GM19239 (cell line): ENCODE measurements at regions not wholly inside any gene's neighbourhood (a gene's known extent, or its start where the extent isn't known, plus 50 kb on each side); places are given as distances from the start of the nearest gene placed in this dataset.
"Not testable (repeated sequence)": the region's sequence is repeated elsewhere in the genome, so short reads cannot be mapped to it uniquely, and the experiment has no call there.

Experiments used
- DNase-seq: peaks from one replicate; pipeline ENCODE4 v3.0.0; 2011; ENCODE audit warnings: low spot score; ENCODE audit not compliant: insufficient read length
- FAIRE-seq: peaks from 2 replicates; lab custom pipeline; 2011; peaks lifted over from hg19 to GRCh38; lab: Jason Lieb, UNC

DNA sequence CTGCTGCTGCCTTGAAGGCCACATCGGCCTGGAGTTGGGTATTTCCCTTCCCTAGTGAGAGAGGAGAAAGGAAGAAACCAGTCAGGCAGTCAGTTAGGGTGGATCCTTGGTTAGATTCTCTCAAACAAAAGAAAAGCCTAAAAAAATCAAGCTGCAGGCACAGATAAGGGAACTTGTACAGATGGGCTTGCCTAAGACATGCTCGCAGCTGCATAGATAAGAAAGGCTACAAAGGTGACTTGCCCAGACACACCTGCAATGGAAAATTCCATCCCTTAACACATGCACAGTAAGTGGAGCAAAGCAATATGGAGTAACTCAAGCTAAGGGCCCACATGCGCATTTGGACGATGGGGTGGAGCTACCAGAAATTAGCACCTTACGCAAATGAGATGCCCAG is 199.7 kb upstream of the ARPP21 start:
- DNase-seq = no peak

DNA sequence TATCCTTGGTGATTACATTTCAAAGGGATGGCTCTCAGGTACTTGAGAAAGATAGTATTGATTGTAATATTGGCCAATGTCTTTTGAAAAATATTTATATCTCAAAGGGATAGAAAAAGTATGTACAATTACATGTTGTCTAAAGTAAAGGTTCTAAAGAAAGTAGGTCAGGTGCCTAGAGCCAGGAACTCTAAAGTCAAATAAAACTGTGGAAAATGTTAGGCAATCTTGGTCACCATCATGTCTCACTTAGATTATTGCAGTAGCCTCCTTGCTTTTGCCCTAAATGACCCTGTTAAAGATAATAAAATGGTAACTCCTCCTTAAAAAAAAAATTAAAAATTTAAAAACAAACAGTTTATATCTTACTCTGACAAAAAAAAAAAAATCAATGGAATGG is 198.5 kb upstream of the ARPP21 start:
- DNase-seq (no peak), FAIRE-seq (no peak)

More for the DNA sequence above, 199.7 kb upstream of the ARPP21 start:
- no peak for FAIRE-seq

DNA sequence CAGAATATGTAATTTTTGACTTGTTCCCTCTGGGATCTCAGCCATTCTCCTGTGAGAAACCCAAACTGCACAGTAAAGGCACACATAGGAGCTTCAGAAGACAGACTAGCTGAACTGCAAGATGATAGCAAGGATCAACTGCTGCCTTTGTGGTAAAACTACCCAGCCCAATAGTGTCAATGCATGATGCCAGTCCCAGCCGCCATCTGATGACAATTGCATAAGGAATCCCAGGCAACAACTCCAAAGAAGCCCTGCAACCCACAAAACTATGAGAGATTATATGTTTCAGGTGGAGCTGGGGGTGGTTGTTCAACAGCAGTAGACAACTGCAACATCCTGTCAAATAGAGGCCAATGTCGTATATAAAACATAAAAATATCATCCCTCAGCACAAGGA is 192.4 kb upstream of the ARPP21 start:
- no peak for DNase-seq
- no peak for FAIRE-seq

DNA sequence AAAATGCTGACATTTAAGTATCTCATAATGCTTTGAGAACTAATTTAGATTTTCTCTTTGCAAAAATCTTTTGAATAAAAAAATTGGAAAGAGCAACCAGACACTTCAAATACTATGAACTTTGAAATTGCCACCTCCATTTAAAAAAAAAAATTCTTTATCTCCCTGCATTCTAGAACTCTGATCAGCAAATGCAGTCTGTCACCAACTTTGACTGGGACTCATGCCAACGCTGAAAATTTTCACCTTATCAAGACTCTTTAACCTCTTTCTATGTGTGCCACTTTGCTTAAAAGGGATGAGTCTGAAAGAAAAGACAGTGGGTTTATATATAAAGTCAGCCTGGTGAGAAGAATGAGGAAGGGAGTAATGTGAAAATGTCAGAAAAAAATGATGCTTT is 191.2 kb upstream of the ARPP21 start:
- no peak for DNase-seq
- no peak for FAIRE-seq

DNA sequence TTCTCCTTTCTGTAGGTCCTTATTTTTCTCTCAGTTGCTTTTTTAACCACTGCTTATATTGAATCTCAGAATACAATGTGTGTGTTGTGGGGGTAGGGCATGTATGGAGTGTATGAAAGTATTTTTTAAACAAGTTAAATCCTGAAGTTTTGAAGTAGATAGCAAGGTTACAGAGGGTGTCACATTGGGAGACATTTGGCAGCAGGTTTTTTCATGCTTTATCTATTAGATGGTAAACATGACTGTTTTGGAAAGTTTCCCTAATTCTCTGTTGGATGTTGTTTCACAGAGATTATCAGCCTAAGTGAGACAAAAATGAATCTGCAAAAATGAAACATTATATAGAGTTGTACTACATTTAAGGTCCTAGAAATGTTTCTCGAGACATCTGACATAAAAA is 190.6 kb upstream of the ARPP21 start:
- DNase-seq (no peak), FAIRE-seq (no peak)

DNA sequence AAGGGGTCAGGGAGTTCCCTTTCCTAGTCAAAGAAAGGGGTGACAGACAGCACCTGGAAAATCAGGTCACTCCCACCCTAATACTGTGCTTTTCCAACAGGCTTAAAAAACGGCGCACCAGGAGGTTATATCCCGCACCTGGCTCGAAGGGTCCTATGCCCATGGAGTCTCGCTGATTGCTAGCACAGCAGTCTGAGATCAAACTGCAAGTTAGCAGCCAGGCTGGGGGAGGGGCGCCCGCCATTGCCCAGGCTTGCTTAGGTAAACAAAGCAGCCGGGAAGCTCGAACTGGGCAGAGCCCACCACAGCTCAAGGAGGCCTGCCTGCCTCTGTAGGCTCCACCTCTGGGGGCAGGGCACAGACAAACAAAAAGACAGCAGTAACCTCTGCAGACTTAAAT is 184.5 kb upstream of the ARPP21 start:
- DNase-seq, FAIRE-seq: not testable (repeated sequence)

DNA sequence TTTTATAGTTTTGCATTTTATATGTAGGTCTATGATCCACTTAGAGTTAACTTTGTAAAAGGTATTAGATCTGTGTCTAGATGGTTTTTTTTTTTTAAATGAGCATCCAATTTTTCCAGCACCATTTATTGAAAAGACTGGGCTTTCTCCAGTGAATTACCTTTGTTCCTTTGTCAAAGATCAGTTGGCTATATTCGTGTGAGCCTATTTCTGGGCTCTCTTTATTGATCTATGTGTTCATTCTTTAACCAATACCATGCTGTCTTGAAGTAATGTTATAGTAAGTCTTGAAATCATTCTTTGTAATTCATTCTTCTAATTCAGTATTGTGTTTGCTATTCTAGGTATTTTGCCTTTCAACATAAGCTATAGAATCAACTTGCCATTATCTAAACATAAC is 165.4 kb upstream of the ARPP21 start:
- FAIRE-seq = no peak
- DNase-seq = no peak

DNA sequence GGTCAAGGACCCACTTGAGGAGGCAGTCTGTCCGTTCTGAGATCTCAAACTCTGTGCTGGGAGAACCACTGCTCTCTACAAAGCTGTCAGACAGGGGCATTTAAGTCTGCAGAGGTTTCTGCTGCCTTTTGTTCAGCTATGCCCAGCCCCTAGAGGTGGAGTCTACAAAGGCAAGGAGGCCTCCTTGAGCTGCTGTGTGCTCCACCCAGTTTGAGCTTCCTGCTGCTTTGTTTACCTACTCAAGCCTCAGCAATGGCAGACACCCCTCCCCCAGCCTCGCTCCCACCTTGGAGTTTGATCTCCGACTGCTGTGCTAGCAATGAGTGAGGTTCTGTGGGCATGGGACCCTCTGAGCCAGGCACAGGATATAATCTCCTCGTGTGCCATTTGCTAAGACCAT is 156.8 kb upstream of the ARPP21 start:
- not testable (repeated sequence) for FAIRE-seq, DNase-seq

DNA sequence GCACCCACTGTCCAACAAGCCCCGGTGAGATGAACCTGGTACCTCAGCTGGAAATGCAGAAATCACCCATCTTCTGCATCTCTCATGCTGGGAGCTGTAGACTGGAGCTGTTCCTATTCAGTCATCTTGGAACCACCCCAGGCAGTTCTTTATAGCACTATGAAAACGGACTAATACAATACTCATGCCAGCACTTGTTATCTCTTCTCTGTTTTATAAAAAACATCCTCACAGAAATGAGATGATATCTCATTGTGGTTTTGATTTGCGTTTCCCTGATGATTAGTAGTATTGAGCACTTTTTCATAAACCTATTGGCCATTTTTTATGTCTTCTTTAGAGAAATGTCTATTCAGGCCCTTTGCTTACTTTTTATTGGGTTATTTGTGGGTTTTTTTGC is 156.2 kb upstream of the ARPP21 start:
- DNase-seq (no peak), FAIRE-seq (no peak)

DNA sequence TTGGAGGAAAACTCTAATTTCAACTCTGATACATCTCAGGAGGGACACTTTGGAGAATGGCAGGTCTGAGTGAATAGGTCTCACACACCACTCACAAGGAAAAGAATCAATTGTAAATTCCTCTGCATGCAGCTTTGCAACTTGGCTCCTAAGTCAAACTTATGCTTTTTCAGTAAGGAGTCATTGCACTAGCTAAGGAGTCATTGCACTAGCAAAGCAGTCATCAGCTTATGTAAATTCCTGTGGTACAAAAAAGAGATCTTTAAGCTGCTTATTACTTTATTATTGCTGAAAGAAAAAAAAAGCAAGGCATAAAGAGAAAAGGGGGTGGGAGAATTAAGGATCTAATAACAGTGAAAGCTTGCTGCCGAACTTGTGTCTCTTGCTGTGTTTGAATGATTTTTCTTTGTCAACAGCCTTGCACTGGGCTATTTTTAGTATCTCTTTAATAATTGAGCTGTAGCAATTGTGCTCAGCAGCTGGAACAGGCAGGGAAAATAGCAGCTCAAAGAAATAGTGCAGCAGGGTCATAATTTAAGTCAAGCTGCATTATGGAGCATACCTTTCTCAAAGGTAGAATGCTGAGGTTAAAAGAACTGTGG is 154.3 kb upstream of the ARPP21 start:
- FAIRE-seq = no peak
- no peak for DNase-seq

DNA sequence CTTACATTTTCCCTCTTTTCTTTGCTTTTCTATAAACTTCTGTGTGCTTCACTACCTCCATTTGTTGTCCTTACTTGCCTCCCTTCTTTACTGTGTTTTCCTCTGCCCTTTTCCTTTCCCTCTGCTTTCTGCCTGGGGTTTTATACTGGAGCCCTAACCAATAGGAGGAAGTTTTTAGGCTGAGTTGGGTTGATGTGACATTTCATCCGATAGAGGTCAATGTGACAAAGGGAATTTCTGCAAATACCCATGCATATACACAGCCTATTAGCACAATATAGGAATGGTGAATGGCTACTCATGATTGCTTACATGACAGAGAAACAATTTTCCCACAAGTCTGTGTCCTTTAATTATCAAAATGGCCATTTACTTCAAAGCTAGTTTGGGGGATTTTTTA is 153.0 kb upstream of the ARPP21 start:
- FAIRE-seq (no peak), DNase-seq (no peak)

DNA sequence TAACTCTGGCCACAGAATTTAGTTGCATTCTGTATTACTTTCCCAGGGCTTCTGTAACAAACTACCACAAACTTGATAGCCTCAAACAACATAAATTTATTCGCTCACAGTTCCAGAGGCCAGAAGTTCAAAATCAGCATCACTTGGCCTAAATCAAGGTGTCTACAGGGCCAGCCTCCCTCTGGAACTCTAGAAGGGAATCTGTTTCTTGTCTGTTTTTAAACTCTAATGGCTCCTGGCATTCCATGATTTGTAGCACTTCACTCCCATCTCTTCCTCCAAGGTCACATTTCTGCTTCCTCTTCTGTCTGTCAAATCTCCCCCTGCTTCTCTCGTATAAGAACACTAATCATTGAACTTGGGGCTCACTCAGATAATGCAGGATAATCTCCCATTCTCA is 151.9 kb upstream of the ARPP21 start:
- DNase-seq (no peak), FAIRE-seq (no peak)

DNA sequence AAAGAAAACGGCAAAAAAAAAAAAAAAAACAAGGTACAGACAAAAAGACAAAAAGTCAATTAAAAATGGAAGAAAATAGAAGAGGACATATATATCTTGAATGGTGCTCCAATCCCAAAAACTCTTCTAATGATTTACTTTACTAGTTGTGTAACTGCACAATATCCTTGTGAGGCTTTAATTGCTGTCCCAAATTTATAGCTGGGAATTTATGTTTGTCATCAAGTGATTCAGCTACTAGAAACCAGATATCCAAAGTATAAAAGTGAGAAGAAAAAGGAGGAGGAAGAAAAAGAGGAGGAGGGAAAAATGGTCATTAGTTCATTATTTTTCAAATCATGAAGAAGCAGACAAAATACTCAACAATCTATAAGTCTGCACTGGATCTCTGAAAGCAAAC is 150.8 kb upstream of the ARPP21 start:
- FAIRE-seq = no peak
- DNase-seq = no peak

DNA sequence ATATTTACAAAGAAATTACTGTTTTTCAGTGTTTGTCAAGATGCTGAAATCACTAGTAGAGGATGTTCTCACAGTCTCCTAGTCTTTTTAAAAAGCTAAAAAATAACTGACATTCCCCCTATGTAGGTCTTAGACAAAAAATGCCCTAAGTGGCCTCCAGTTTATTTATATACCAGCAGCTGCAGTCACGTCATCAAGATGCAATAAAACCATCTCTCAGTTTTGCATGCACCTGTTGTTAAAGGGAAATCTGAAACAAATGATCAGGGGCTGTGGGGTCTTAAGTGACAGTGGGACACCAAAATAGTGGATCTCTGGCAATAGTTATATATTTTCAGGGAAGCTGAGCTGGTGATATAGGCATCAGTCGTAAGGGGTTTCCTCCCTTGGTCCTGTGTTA is 146.5 kb upstream of the ARPP21 start:
- DNase-seq = no peak
- no peak for FAIRE-seq

DNA sequence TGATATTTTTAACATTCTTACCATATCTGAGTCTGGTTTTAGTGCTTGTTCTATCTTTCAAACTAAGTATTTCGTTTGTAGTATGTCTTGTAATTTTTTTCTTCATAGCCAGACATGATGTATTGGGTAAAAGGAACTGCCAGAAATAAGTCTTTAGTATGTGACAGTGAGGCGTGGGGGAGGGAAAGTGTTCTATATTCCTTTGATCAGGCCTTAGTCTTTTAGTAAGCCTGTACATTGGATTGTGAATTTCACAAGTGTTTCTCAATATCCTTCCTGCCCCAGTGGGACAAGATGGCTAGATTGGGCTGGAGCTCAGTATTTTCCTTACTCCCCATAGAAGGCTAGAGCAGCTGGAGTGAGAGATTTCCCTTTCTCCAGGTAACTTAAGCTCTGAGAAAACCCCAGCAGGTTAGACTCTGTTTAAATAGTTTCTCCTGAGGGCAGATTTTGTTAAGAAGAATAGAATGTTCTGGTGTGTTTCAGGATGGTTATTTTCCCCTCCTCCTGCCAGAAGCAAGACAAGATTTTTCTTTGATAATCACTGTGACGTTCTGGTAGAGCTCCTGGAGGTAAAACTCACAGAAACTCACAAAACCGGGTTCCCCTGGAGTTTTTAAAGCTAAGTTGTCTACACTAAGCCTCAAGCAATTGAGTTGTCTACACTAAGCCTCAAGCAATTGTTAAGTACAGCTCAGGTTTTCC is 140.7 kb upstream of the ARPP21 start:
- FAIRE-seq (no peak), DNase-seq (no peak)

DNA sequence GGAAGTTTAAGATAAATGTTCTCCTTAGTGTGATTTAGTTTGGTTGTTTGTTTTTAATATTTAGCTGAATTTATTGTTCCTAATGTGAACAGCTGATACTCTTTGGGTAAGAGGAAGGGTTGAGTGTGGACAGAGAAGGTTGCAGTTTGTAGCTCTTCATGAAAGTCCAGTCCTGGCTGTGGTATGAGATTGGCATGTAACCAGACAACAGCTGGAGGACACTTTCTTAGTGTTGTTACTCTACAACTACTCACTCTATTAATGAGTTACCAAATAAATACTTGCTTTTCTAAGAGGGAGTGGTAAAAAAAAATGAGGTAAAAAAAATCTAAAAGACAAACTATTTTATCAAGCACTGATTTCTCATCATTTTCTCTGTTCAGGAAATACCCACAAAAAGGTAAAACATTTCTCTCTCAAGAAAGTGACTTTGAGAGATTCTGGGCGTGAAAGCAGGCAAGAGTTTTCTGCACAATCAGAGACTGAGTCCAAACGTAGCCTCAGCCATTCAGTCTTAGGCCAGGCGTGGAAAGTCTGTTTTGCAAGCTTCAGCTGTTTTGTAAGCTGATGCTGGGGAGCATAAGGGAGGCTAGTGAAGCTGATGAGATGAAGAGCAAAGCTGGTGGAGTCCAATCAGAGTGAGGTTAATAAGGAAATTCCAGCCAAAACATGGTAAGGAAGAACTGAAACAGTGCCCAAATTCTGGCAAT is 138.5 kb upstream of the ARPP21 start:
- DNase-seq (no peak), FAIRE-seq (no peak)

DNA sequence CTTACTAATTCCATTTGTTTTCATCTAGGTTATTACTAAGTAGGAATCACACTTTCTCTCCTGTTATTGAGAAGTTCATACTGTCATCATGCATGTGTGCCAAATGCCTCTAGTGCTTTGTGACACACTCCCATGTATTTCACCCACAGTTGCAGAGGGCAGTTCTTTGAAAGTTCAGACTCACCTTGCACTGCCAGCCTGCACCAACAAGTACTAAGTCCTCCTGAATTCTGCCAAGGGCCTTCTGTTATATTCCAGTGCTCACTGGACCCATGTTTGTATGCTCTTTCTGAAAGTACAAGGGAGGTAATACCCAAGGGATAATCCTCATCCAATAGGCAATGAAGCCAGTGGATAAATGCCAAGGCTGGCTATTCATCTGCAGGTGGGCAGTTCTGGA is 136.6 kb upstream of the ARPP21 start:
- FAIRE-seq (no peak), DNase-seq (no peak)

DNA sequence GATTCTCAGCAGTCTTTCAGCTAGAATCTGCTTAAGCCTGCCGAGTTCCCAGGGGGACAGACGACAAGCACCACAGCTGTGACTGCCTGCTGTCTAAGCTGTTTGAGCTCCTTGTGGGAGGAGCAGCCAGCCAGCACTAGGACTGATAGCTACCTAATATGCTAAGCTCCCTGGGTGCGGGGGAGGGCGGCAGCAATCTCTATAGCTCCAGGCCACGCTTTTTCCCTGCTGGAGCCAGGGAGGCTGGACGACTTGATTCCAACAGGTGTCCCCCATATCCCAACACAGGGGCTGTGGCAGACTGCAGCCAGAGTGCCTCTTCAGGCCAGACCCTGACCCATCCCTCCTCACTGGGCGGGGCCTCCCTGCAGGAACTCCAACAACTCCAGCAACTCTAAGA is 134.1 kb upstream of the ARPP21 start:
- no peak for FAIRE-seq

DNA sequence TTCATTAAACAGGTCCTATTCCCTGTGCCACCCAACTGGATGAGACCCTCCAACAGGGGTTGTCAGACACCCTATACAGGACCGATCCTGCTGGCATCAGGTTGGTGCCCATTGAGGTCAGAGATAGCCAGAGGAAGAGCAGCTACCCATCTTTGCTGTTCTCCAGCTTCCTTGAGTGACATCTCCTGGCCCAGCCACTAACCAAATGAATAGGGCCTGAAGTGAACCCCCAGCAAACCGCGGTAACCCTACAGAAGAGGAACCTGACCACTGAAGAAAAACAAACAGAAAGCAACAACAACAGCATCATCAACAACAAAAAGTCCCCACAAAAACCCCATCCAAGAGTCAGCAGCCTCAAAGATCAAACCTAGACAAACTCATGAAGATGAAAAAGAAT is 133.6 kb upstream of the ARPP21 start:
- no peak for DNase-seq
- FAIRE-seq = no peak

More for the DNA sequence above, 134.1 kb upstream of the ARPP21 start:
- DNase-seq = no peak

DNA sequence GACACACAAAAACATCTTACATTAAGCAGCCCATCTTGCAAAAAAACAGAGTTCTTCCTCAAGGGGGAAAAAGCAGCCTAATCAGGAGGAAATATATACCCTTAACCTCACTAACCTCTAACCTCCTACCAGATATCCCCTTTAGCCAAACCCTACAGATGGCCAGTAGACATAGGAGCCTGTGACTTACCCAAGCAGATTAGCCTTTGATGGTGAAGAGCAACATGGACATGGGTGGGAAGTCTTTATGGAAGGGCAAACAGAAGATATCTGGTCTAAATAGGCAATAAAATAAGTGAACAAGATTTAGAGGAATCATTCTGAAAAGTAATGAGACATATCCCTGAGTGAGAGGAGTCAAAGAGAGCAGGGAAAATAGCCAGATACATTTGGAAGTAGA is 119.4 kb upstream of the ARPP21 start:
- DNase-seq (no peak), FAIRE-seq (no peak)

DNA sequence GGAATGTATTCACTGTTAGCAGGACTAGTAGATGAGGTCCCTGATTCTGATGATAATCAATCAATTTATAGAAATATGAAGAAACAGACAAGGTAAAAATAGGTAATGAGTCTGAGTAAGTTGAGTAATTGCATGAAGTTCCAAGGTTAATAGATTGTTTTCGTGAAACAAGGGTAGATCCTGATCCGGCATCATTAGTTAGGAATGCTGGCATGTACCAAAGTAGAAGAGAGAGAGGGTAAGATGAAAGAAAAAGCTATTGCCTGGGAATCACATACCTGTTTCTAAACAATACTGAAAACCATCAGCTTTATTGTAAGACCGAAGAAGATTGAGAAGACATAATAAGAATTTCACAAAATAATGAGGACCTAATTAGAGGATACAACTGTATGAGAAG is 118.1 kb upstream of the ARPP21 start:
- no peak for FAIRE-seq
- no peak for DNase-seq

DNA sequence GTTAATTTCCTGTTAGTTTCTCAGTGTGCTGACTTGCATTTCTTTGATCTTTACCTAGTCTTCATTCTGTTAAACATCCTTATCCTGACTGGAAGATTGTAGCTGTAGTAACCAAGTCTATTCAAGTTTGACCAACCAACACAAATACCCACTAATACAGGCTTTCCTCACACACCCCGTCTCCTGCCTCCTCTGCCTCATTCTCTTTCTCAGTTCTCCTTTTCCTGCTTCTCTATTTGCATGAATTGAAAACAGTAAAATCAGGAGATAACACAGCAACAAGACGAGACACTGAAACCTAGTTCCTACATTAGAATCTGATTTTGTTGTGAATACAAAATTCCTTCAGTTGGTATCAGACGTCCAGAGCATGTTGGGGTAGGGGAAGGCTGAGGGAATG is 116.9 kb upstream of the ARPP21 start:
- no peak for FAIRE-seq

More for the DNA sequence above, 116.9 kb upstream of the ARPP21 start:
- no peak for DNase-seq
